Transverse colon (tissue), 4 donors: ENCODE measurements at regions not wholly inside any gene's neighbourhood (a gene's known extent, or its start where the extent isn't known, plus 50 kb on each side); places are given as distances from the start of the nearest gene placed in this dataset.

Experiments used
- POLR2A ChIP-seq: fragments of 450-650 bp; IDR thresholded peaks from one replicate; pipeline ENCODE4 v1.6.1; 2016; ENCODE audit warnings: antibody characterized with exemption, mild to moderate bottlenecking, moderate library complexity
- POLR2AphosphoS5 ChIP-seq, 3 donors: sonication (generic); formaldehyde crosslinking; IDR thresholded peaks; one replicate each; pipeline ENCODE4 v1.6.1; 2016; ENCODE audit warnings: antibody characterized with exemption in 3 of 3
- TF ChIP-seq, protein P1 (sequence below), 5 experiments: fragments of 200-600 bp in 3 of 5; fragments of 450-650 bp in 2 of 5; sonication (generic) in 3 of 5; IDR thresholded peaks; 1 replicate in 2 of 5; 2 replicates in 3 of 5; pipeline ENCODE4 v1.5.1; 2016 to 2017; ENCODE audit warnings: antibody characterized with exemption in 5 of 5, inconsistent platforms in 3 of 5, mild to moderate bottlenecking in 2 of 5, moderate library complexity in 1 of 5

DNA sequence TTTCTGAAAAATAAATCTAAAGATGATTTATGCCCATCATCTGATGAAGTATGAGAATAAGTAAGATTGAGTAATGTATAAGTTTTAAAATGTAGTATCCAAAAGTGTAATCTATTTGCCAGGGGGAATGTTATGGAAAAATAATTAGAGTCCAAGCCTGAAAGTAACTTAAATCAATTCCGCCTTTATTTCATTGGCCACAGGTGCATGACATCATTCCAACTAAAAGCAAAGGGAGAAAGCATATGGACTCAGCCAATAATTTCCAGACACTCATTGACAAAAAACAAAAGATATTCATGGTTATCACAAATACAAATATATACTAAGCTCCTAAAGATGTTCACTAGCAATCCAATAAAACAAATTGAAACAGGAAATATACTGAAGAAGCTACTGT is 752.6 kb upstream of the TMEFF2 start:
- TF ChIP-seq, protein P1, sequence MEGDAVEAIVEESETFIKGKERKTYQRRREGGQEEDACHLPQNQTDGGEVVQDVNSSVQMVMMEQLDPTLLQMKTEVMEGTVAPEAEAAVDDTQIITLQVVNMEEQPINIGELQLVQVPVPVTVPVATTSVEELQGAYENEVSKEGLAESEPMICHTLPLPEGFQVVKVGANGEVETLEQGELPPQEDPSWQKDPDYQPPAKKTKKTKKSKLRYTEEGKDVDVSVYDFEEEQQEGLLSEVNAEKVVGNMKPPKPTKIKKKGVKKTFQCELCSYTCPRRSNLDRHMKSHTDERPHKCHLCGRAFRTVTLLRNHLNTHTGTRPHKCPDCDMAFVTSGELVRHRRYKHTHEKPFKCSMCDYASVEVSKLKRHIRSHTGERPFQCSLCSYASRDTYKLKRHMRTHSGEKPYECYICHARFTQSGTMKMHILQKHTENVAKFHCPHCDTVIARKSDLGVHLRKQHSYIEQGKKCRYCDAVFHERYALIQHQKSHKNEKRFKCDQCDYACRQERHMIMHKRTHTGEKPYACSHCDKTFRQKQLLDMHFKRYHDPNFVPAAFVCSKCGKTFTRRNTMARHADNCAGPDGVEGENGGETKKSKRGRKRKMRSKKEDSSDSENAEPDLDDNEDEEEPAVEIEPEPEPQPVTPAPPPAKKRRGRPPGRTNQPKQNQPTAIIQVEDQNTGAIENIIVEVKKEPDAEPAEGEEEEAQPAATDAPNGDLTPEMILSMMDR (IDR thresholded peaks at IDR 0.05), result no peak
- no peak for TF ChIP-seq POLR2A
- TF ChIP-seq POLR2AphosphoS5 (IDR thresholded peaks at IDR 0.05), result no peak
